Gastroesophageal sphincter (tissue), 4 donors: ENCODE measurements at regions not wholly inside any gene's neighbourhood (a gene's known extent, or its start where the extent isn't known, plus 50 kb on each side); places are given as distances from the start of the nearest gene placed in this dataset.

ENCODE experiments used
- ATAC-seq: fragments of 150-250 bp; one replicate; pipeline ENCODE4 v1.9.1; 2016; ENCODE audit warnings: mild to moderate bottlenecking, moderate library complexity
- H3K27ac ChIP-seq, 4 donors: fragments of 200-600 bp; sonication (generic) in 3 of 4; 1 replicate in 3 of 4; 2 replicates in 1 of 4; pipeline ENCODE4 v1.5.1; 2016 to 2019
- H3K27me3 ChIP-seq: fragments of 200-600 bp; sonication (generic); one replicate; pipeline ENCODE4 v1.5.1; 2019
- H3K36me3 ChIP-seq, 2 donors: fragments of 200-600 bp; sonication (generic); one replicate each; pipeline ENCODE4 v1.5.1; 2019; ENCODE audit warnings: control low read depth in 1 of 2
- H3K4me1 ChIP-seq, 3 donors: fragments of 200-600 bp; sonication (generic); 1 replicate in 2 of 3; 2 replicates in 1 of 3; pipeline ENCODE4 v1.5.1; 2016 to 2019; ENCODE audit warnings: control low read depth in 2 of 3
- H3K4me3 ChIP-seq, 2 donors: fragments of 200-600 bp; sonication (generic); one replicate each; pipeline ENCODE4 v1.5.1; 2019; ENCODE audit warnings: mild to moderate bottlenecking in 1 of 2, moderate library complexity in 1 of 2
- H3K9me3 ChIP-seq, 3 donors: fragments of 200-600 bp; sonication (generic); one replicate each; pipeline ENCODE4 v1.5.1; 2017 to 2019; ENCODE audit warnings: control low read depth in 2 of 3
- CTCF ChIP-seq, 4 experiments: fragments of 200-600 bp in 2 of 4; fragments of 450-650 bp in 2 of 4; sonication (generic) in 1 of 4; IDR thresholded peaks; one replicate each; pipeline ENCODE4 v1.5.1; 2017 to 2019; ENCODE audit warnings: antibody characterized with exemption in 4 of 4, mild to moderate bottlenecking in 2 of 4, moderate library complexity in 2 of 4
- EP300 ChIP-seq: sonication (generic); formaldehyde crosslinking; IDR thresholded peaks from one replicate; pipeline ENCODE4 v1.6.1; 2017; ENCODE audit warnings: antibody characterized with exemption, mild to moderate bottlenecking
- POLR2A ChIP-seq, 2 donors: fragments of 450-650 bp; IDR thresholded peaks; one replicate each; pipeline ENCODE4 v1.6.1; 2017; ENCODE audit warnings: antibody characterized with exemption in 2 of 2, mild to moderate bottlenecking in 2 of 2, moderate library complexity in 1 of 2
- POLR2AphosphoS5 ChIP-seq: sonication (generic); formaldehyde crosslinking; IDR thresholded peaks from one replicate; pipeline ENCODE4 v1.6.1; 2017; ENCODE audit warnings: antibody characterized with exemption
- WGBS, 2 donors: methylation state at CpG; one replicate each; pipeline ENCODE4 v1.1.5; 2018; ENCODE audit warnings: low coverage in 1 of 2; 5-methylcytosine and 5-hydroxymethylcytosine counted together

GRCh38 chr15:77541421-77542181 is 91.1 kb downstream of the LINGO1 start:
- H3K4me3 ChIP-seq = no peak overlapping the region
- no peaks in the 10 kb centered on the region for H3K36me3 ChIP-seq
- ATAC-seq = no peak
- peak overlapping the region in 2 of 4 donors; percentile 42 to 43 for H3K27ac ChIP-seq
- no peaks in the 10 kb centered on the region for H3K27me3 ChIP-seq
- peaks cover 0 to 38% (median 7%) of the 10 kb centered on the region in 3 donors for H3K4me1 ChIP-seq
- TF ChIP-seq POLR2A (IDR thresholded peaks at IDR 0.05) (no peak), POLR2AphosphoS5 (no peak), EP300 (no peak), CTCF (IDR thresholded peaks at IDR 0.05) (no peak)
- H3K9me3 ChIP-seq = no peaks in the 10 kb centered on the region
- 52 to 60% methylated on average over 2 to 7 of the region's 13 CpGs for WGBS, 2 donors

- WGBS, 2 donors = 85% methylated on average over 5 of the region's 13 CpGs; no CpG with 5 or more reads in 1 of the 2 donors
These were observed 92.2 kb downstream of the LINGO1 start for GRCh38 chr15:77540312-77541060.

GRCh38 chr15:77538793-77539497 is 93.8 kb downstream of the LINGO1 start:
- Histone ChIP-seq H3K27me3 (no peaks in the 10 kb centered on the region), H3K27ac (no peak overlapping the region), H3K36me3 (no peaks in the 10 kb centered on the region), H3K4me1 (peaks cover 0 to 38% (median 7%) of the 10 kb centered on the region in 3 donors), H3K9me3 (no peaks in the 10 kb centered on the region), H3K4me3 (no peak overlapping the region)
- WGBS, 2 donors = 64 to 76% methylated on average over 1 to 5 of the region's 5 CpGs
- ATAC-seq = no peak
- TF ChIP-seq CTCF (IDR thresholded peaks at IDR 0.05) (no peak), POLR2A (IDR thresholded peaks at IDR 0.05) (no peak), POLR2AphosphoS5 (no peak), EP300 (no peak)

More at GRCh38 chr15:77540312-77541060, 92.2 kb downstream of the LINGO1 start:
- Histone ChIP-seq H3K4me3 (no peak overlapping the region), H3K4me1 (peaks cover 0 to 38% (median 7%) of the 10 kb centered on the region in 3 donors), H3K27ac (no peak overlapping the region), H3K36me3 (no peaks in the 10 kb centered on the region), H3K9me3 (no peaks in the 10 kb centered on the region), H3K27me3 (no peaks in the 10 kb centered on the region)
- no peak for TF ChIP-seq CTCF (IDR thresholded peaks at IDR 0.05)
- no peak for TF ChIP-seq POLR2A (IDR thresholded peaks at IDR 0.05)
- TF ChIP-seq POLR2AphosphoS5 = no peak
- no peak for ATAC-seq

- H3K27me3 ChIP-seq = no peaks in the 10 kb centered on the region
- no peak overlapping the region for H3K27ac ChIP-seq
- TF ChIP-seq CTCF (IDR thresholded peaks at IDR 0.05) (no peak), POLR2A (IDR thresholded peaks at IDR 0.05) (no peak), POLR2AphosphoS5 (no peak), EP300 (no peak)
- no peak for ATAC-seq
- WGBS, 2 donors = 60 to 63% methylated on average over 2 to 7 of the region's 7 CpGs
- H3K4me1 ChIP-seq = peaks cover 0 to 30% (median 7%) of the 10 kb centered on the region in 3 donors
- H3K36me3 ChIP-seq = no peaks in the 10 kb centered on the region
- H3K4me3 ChIP-seq = no peak overlapping the region
- H3K9me3 ChIP-seq = no peaks in the 10 kb centered on the region
These were observed 94.7 kb downstream of the LINGO1 start for GRCh38 chr15:77538027-77538451.
